Neuronal stem cell (in vitro differentiated cells): ENCODE measurements at regions not wholly inside any gene's neighbourhood (a gene's known extent, or its start where the extent isn't known, plus 50 kb on each side); places are given as distances from the start of the nearest gene placed in this dataset.

ENCODE experiments used
- DNase-seq: peaks from one replicate; pipeline ENCODE4 v3.0.0-alpha.2; 2013; ENCODE audit warnings: low spot score
- H2AFZ ChIP-seq: one replicate; pipeline ENCODE4 v1.6.1; 2013; ENCODE audit warnings: mild to moderate bottlenecking, low read length, inconsistent platforms
- H2AK5ac ChIP-seq: 2 replicates; pipeline ENCODE4 v1.6.1; 2013; ENCODE audit warnings: low read depth, mild to moderate bottlenecking, inconsistent platforms, low read length, moderate library complexity, mixed read lengths
- H2BK120ac ChIP-seq: 2 replicates; pipeline ENCODE4 v1.6.1; 2013; ENCODE audit warnings: low read depth, mild to moderate bottlenecking, inconsistent platforms, low read length, moderate library complexity, mixed read lengths
- H2BK12ac ChIP-seq: one replicate; pipeline ENCODE4 v1.6.1; 2013; ENCODE audit warnings: low read length, inconsistent platforms
- H2BK15ac ChIP-seq: 2 replicates; pipeline ENCODE4 v1.6.1; 2013; ENCODE audit warnings: mild to moderate bottlenecking, low read length, inconsistent platforms, mixed read lengths
- H2BK5ac ChIP-seq: one replicate; pipeline ENCODE4 v1.6.1; 2013; ENCODE audit warnings: inconsistent platforms, mild to moderate bottlenecking, low read length, moderate library complexity
- H3K14ac ChIP-seq: one replicate; pipeline ENCODE4 v1.6.1; 2013; ENCODE audit warnings: low read length, inconsistent platforms
- H3K18ac ChIP-seq: 2 replicates; pipeline ENCODE4 v1.6.1; 2013; ENCODE audit warnings: low read length, inconsistent platforms
- H3K23ac ChIP-seq: 2 replicates; pipeline ENCODE4 v1.6.1; 2013; ENCODE audit warnings: low read depth, mild to moderate bottlenecking, mixed read lengths, low read length, inconsistent platforms; ENCODE audit not compliant: poor library complexity
- H3K27ac ChIP-seq: replicated peaks from 3 replicates; pipeline ENCODE4 v1.5.1; 2013; ENCODE audit warnings: low read length, inconsistent platforms
- H3K27me3 ChIP-seq, 3 experiments: 2 replicates each; pipeline ENCODE4 v1.6.1; 2013; ENCODE audit warnings: low read length in 3 of 3, mild to moderate bottlenecking in 2 of 3, inconsistent platforms in 1 of 3, low read depth in 1 of 3, mixed read lengths in 1 of 3, moderate library complexity in 1 of 3; ENCODE audit not compliant: control insufficient read depth in 3 of 3, insufficient read depth in 3 of 3
- H3K36me3 ChIP-seq, 2 donors: replicated peaks in 1 of 2; 2 replicates each; pipeline ENCODE4 v1.6.1; 2013; ENCODE audit warnings: low read length in 2 of 2; ENCODE audit not compliant: control insufficient read depth in 2 of 2, insufficient read depth in 2 of 2
- H3K4ac ChIP-seq: 2 replicates; pipeline ENCODE4 v1.6.1; 2013; ENCODE audit warnings: inconsistent platforms, mild to moderate bottlenecking, low read length, moderate library complexity
- H3K4me1 ChIP-seq, 2 donors: 1 replicate in 1 of 2; 2 replicates in 1 of 2; pipeline ENCODE4 v1.6.1; 2013; ENCODE audit warnings: low read length in 2 of 2, low read depth in 1 of 2; ENCODE audit not compliant: control insufficient read depth in 2 of 2, insufficient read depth in 1 of 2
- H3K4me2 ChIP-seq: one replicate; pipeline ENCODE4 v1.6.1; 2013; ENCODE audit warnings: mild to moderate bottlenecking, low read length, inconsistent platforms; ENCODE audit not compliant: insufficient read depth, poor library complexity, severe bottlenecking
- H3K4me3 ChIP-seq, 2 donors: 2 replicates each; pipeline ENCODE4 v1.5.1; 2013; ENCODE audit warnings: low read length in 2 of 2, mild to moderate bottlenecking in 2 of 2, inconsistent platforms in 1 of 2, moderate library complexity in 1 of 2
- H3K79me1 ChIP-seq: one replicate; pipeline ENCODE4 v1.6.1; 2013; ENCODE audit warnings: low read depth, mild to moderate bottlenecking, inconsistent platforms, low read length, moderate library complexity
- H3K9ac ChIP-seq: one replicate; pipeline ENCODE4 v1.6.1; 2013; ENCODE audit warnings: mild to moderate bottlenecking, low read depth, low read length, inconsistent platforms; ENCODE audit not compliant: poor library complexity
- H3K9me3 ChIP-seq, 2 donors: replicated peaks in 1 of 2; 2 replicates each; pipeline versions ENCODE3 to v1.6.1; 2013; ENCODE audit warnings: low read length in 2 of 2, mild to moderate bottlenecking in 2 of 2, inconsistent platforms in 1 of 2, low read depth in 1 of 2, mixed read lengths in 1 of 2, moderate library complexity in 1 of 2; ENCODE audit not compliant: control insufficient read depth in 2 of 2, insufficient read depth in 1 of 2
- H4K8ac ChIP-seq: one replicate; pipeline ENCODE4 v1.6.1; 2013; ENCODE audit warnings: low read depth, mild to moderate bottlenecking, inconsistent platforms, low read length, moderate library complexity
- H4K91ac ChIP-seq: one replicate; pipeline ENCODE4 v1.6.1; 2013; ENCODE audit warnings: low read length, low read depth, mild to moderate bottlenecking, inconsistent platforms; ENCODE audit not compliant: poor library complexity
- whole genome bisulfite sequencing, 2 donors: extraction: QIAGEN DNeasy Blood & Tissue Kit; methylation state at CpG; one replicate each; pipeline ENCODE4 v1.1.7; 2013; ENCODE audit warnings: missing lambda C conversion rate in 2 of 2, mixed read lengths in 1 of 2; ENCODE audit not compliant: insufficient read length in 2 of 2, insufficient replicate concordance in 1 of 2; ENCODE audit errors: extremely low coverage in 2 of 2; 5-methylcytosine and 5-hydroxymethylcytosine counted together

DNA sequence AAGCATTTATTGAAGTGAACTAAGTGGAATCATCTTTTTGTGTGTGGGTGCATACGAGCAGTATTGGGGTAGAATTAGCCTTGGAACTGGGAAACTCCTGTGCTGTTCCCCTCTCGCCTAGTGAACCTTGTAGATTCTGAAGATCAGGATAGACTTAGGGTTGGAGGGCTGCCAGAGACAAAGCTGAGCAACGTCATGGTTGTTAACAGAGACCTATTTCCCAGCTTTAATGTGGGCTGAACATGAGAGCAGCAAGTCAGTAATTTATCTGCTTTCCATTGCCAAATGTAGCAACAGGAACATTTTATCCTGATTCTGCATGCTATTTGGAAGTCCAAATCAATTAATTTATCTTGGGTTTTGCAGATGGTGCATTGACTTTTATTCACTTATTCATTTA is 246.6 kb downstream of the IL20RB start:
- Histone ChIP-seq H3K9ac (no peak overlapping the region), H2BK5ac (no peak overlapping the region), H3K9me3 (no peaks in the 10 kb centered on the region), H2BK120ac (no peak overlapping the region), H3K4ac (no peak overlapping the region), H2AK5ac (no peak overlapping the region), H3K36me3 (no peaks in the 10 kb centered on the region), H2AFZ (no peak overlapping the region), H3K18ac (no peak overlapping the region), H3K4me2 (no peak overlapping the region), H3K79me1 (no peaks in the 10 kb centered on the region), H4K8ac (no peak overlapping the region), H3K14ac (no peak overlapping the region), H3K23ac (no peak overlapping the region), H3K27ac (no peak overlapping the region), H2BK15ac (no peak overlapping the region), H3K4me1 (no peaks in the 10 kb centered on the region), H4K91ac (no peak overlapping the region), H2BK12ac (no peak overlapping the region), H3K27me3 (no peaks in the 10 kb centered on the region), H3K4me3 (no peak overlapping the region)
- DNase-seq = no peak
- no CpG with 5 or more reads among the region's 3 CpGs for WGBS, 2 donors

DNA sequence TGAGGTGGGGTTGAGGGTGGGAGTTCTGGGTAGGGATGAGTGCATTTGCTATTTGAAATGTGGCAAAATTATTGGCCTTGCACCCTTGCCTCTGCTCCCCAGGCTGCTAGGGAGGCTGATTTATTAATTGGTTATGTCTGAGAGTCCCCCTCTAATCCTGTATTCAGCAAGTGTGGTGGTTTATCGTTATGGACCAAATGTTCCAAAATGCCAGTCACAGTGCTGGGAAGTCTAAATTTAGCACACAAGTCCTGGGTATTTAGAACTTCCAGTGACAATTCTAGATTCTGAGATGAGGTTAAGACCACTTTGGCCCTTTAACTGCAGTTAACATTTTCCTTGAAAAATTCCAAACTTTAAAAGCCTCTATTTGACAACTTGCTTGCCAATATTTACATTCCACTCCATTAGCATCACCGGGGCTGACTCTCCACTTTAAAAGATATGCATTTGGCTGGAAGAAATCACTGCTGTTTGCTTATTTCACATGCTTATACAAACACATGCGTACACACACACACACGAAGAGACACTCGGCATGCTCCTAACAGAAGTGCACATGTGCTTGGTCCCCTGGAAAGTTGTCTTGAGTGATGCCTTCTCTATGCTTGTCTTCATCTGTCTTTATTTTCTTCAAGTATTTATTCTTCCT is 247.7 kb downstream of the IL20RB start:
- Histone ChIP-seq H4K91ac (no peak overlapping the region), H2BK5ac (no peak overlapping the region), H3K9me3 (no peaks in the 10 kb centered on the region), H2BK15ac (no peak overlapping the region), H3K27ac (no peak overlapping the region), H3K14ac (no peak overlapping the region), H4K8ac (no peak overlapping the region), H2BK12ac (no peak overlapping the region), H3K9ac (no peak overlapping the region), H3K4me1 (no peaks in the 10 kb centered on the region), H3K27me3 (no peaks in the 10 kb centered on the region), H3K18ac (no peak overlapping the region), H3K36me3 (no peaks in the 10 kb centered on the region), H2BK120ac (no peak overlapping the region), H3K4me2 (no peak overlapping the region), H3K4me3 (no peak overlapping the region), H2AFZ (no peak overlapping the region), H3K4ac (no peak overlapping the region), H3K23ac (no peak overlapping the region), H3K79me1 (no peaks in the 10 kb centered on the region), H2AK5ac (no peak overlapping the region)
- no peak for DNase-seq
- WGBS, 2 donors = no CpG with 5 or more reads among the region's 5 CpGs

DNA sequence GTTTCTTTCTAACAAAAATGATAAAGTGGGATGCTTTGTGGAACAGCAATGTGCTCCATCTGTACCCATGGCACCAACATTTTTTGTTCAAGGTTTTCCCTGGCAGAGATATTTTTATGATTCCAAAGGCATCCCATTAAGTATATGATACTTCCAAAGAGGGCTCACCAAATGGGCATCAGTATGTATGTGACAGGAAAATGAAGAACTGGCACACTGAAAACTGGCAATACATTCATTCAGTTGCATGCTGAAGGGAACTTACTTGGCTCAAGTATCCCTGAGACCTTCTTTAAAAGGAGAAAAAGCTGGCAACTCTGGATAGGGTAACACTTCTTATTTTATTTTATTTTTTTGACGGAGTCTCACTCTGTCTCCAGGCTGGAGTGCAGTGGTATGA is 249.8 kb downstream of the IL20RB start:
- Histone ChIP-seq H2AK5ac (no peak overlapping the region), H3K18ac (no peak overlapping the region), H3K36me3 (no peaks in the 10 kb centered on the region), H3K14ac (no peak overlapping the region), H3K4me3 (no peak overlapping the region), H3K4ac (no peak overlapping the region), H3K4me1 (no peaks in the 10 kb centered on the region), H3K4me2 (no peak overlapping the region), H4K91ac (no peak overlapping the region), H2BK12ac (no peak overlapping the region), H4K8ac (no peak overlapping the region), H3K23ac (no peak overlapping the region), H3K27me3 (no peaks in the 10 kb centered on the region), H2BK15ac (no peak overlapping the region), H2BK5ac (no peak overlapping the region), H3K79me1 (no peaks in the 10 kb centered on the region), H2AFZ (no peak overlapping the region), H3K9ac (no peak overlapping the region), H3K27ac (no peak overlapping the region), H3K9me3 (no peaks in the 10 kb centered on the region), H2BK120ac (no peak overlapping the region)
- no peak for DNase-seq
- WGBS, 2 donors = no CpG with 5 or more reads among the region's 1 CpG

DNA sequence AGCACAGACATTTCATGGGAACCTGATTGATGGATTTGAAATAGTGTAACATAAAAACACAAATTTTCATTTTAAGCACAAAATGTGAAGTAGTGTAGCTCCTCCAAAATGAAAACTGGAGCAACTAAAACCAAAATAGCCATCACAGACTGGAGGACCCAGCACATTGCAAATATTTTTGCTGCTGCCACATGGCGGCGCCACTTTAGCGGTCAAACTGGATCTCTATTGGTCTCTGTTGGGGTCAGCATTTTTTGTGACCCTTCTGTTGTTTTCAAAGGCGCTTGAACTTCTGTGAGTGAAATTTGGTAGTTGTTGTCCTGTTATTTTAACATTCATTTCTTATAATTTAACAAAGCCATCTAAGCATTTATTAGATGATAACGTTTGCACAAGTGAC is 259.9 kb downstream of the IL20RB start:
- WGBS, 2 donors = no CpG with 5 or more reads among the region's 5 CpGs
- no peak overlapping the region for H4K91ac ChIP-seq
- no peaks in the 10 kb centered on the region for H3K9me3 ChIP-seq
- no peak overlapping the region for H2BK12ac ChIP-seq
- H2AK5ac ChIP-seq = no peak overlapping the region
- no peak overlapping the region for H3K4me3 ChIP-seq
- no peak overlapping the region for H2BK15ac ChIP-seq
- no peak overlapping the region for H3K27ac ChIP-seq
- no peak overlapping the region for H2BK120ac ChIP-seq
- H3K27me3 ChIP-seq = no peaks in the 10 kb centered on the region
- no peaks in the 10 kb centered on the region for H3K79me1 ChIP-seq
- no peak overlapping the region for H4K8ac ChIP-seq
- no peak overlapping the region for H3K4ac ChIP-seq
- no peak overlapping the region for H3K9ac ChIP-seq
- H3K18ac ChIP-seq = no peak overlapping the region
- no peak overlapping the region for H3K23ac ChIP-seq
- H3K14ac ChIP-seq = no peak overlapping the region
- H3K4me2 ChIP-seq = no peak overlapping the region
- H2BK5ac ChIP-seq = no peak overlapping the region
- DNase-seq = no peak
- H2AFZ ChIP-seq = no peak overlapping the region
- no peaks in the 10 kb centered on the region for H3K4me1 ChIP-seq
- H3K36me3 ChIP-seq = no peaks in the 10 kb centered on the region
